ENCODE measurements at regions not wholly inside any gene's neighbourhood (a gene's known extent, or its start where the extent isn't known, plus 50 kb on each side); places are given as distances from the start of the nearest gene placed in this dataset.
"Not testable (repeated sequence)": the region's sequence is repeated elsewhere in the genome, so short reads cannot be mapped to it uniquely, and the experiment has no call there.

- intact Hi-C loops (cut with micrococcal nuclease; ENCODE audit: unreplicated experiment) = no loop called here
- CTCF ChIA-PET = interaction anchor here (0.5 kb wide), 1 partner anchor 271 kb away, joined by 3 read pairs; no protein-coding TSS in a partner anchor
- no peaks in the 10 kb centered on the region for H3K27me3 Mint-ChIP-seq (ENCODE audit: unreplicated experiment)
- no peaks in the 10 kb centered on the region for H3K36me3 Mint-ChIP-seq (ENCODE audit: insufficient read depth, unreplicated experiment)
- no peak for DNase-seq
- no peaks in the 10 kb centered on the region for H3K9me3 Mint-ChIP-seq (ENCODE audit: low read depth, unreplicated experiment)
- TF ChIP-seq, protein P1, sequence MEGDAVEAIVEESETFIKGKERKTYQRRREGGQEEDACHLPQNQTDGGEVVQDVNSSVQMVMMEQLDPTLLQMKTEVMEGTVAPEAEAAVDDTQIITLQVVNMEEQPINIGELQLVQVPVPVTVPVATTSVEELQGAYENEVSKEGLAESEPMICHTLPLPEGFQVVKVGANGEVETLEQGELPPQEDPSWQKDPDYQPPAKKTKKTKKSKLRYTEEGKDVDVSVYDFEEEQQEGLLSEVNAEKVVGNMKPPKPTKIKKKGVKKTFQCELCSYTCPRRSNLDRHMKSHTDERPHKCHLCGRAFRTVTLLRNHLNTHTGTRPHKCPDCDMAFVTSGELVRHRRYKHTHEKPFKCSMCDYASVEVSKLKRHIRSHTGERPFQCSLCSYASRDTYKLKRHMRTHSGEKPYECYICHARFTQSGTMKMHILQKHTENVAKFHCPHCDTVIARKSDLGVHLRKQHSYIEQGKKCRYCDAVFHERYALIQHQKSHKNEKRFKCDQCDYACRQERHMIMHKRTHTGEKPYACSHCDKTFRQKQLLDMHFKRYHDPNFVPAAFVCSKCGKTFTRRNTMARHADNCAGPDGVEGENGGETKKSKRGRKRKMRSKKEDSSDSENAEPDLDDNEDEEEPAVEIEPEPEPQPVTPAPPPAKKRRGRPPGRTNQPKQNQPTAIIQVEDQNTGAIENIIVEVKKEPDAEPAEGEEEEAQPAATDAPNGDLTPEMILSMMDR (IDR thresholded peaks at IDR 0.05; ENCODE audit: unreplicated experiment) = no peak
- no TSS peak for BruUV-seq (replicated peaks)
- no peak overlapping the region for H3K4me3 Mint-ChIP-seq (ENCODE audit: low read depth, unreplicated experiment)
- H3K4me1 Mint-ChIP-seq (ENCODE audit: low read depth, unreplicated experiment) = no peaks in the 10 kb centered on the region
- H3K27ac Mint-ChIP-seq (ENCODE audit: unreplicated experiment) = no peak overlapping the region
These were observed 67.9 kb upstream of the EEF1E1 start for GRCh38 chr6:8170245-8170644.

DNA sequence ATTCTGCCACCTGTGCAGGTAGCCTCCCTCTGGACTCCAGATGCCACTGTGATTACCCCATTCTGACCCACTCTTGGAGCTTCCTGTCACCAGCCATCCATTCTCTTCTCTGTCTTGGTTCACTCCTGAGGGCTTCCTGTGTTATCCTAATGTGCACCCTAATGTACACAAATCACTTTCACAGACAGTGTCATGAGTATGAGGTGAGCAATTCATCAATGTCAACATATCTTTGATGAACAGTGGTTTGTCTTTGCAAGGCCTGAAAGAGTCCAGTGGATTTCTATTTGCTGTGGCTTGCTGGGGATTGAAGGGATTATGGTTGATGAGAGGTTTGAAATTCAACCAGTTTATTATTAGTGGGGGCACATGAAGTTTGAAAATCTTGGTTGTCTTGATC lies 63.8 kb upstream of the EEF1E1 start:
- BruUV-seq (replicated peaks) = no TSS peak
- DNase-seq = no peak
- Mint-ChIP-seq H3K36me3 (ENCODE audit: insufficient read depth, unreplicated experiment) (no peaks in the 10 kb centered on the region), H3K27ac (ENCODE audit: unreplicated experiment) (no peak overlapping the region), H3K4me1 (ENCODE audit: low read depth, unreplicated experiment) (no peaks in the 10 kb centered on the region), H3K9me3 (ENCODE audit: low read depth, unreplicated experiment) (no peaks in the 10 kb centered on the region), H3K27me3 (ENCODE audit: unreplicated experiment) (no peaks in the 10 kb centered on the region), H3K4me3 (ENCODE audit: low read depth, unreplicated experiment) (no peak overlapping the region)
- TF ChIP-seq, protein P1 (IDR thresholded peaks at IDR 0.05; ENCODE audit: unreplicated experiment) = no peak
- CTCF ChIA-PET = no interaction called here
- intact Hi-C loops (cut with micrococcal nuclease; ENCODE audit: unreplicated experiment) = no loop called here

- DNase-seq; H3K4me3 Mint-ChIP-seq (ENCODE audit: low read depth, unreplicated experiment); H3K9me3 Mint-ChIP-seq (ENCODE audit: low read depth, unreplicated experiment); CTCF ChIA-PET; H3K36me3 Mint-ChIP-seq (ENCODE audit: insufficient read depth, unreplicated experiment); BruUV-seq (replicated peaks); intact Hi-C loops (cut with micrococcal nuclease; ENCODE audit: unreplicated experiment); H3K27ac Mint-ChIP-seq (ENCODE audit: unreplicated experiment); H3K4me1 Mint-ChIP-seq (ENCODE audit: low read depth, unreplicated experiment); H3K27me3 Mint-ChIP-seq (ENCODE audit: unreplicated experiment): not testable (repeated sequence)
These were observed 62.7 kb upstream of the EEF1E1 start for GRCh38 chr6:8165008-8165407.

DNA sequence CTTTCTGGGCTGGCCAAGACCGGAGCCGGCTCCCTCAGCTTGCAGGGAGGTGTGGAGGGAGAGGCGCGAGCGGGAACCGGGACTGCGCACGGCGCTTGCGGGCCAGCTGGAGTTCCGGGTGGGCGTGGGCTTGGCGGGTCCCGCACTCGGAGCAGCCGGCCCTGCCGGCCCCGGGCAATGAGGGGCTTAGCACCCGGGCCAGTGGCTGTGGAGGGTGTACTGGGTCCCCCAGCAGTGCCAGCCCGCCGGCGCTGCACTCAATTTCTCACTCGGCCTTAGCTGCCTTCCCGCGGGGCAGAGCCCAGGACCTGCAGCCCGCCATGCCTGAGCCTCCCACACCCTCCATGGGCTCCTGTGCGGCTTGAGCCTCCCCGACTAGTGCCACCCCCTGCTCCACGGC lies 61.9 kb upstream of the EEF1E1 start:
- DNase-seq; H3K4me3 Mint-ChIP-seq (ENCODE audit: low read depth, unreplicated experiment); CTCF ChIA-PET; BruUV-seq (replicated peaks); H3K36me3 Mint-ChIP-seq (ENCODE audit: insufficient read depth, unreplicated experiment); intact Hi-C loops (cut with micrococcal nuclease; ENCODE audit: unreplicated experiment); H3K27ac Mint-ChIP-seq (ENCODE audit: unreplicated experiment); H3K27me3 Mint-ChIP-seq (ENCODE audit: unreplicated experiment); H3K9me3 Mint-ChIP-seq (ENCODE audit: low read depth, unreplicated experiment): not testable (repeated sequence)
- peaks cover 11% of the 10 kb centered on the region for H3K4me1 Mint-ChIP-seq (ENCODE audit: low read depth, unreplicated experiment)

DNA sequence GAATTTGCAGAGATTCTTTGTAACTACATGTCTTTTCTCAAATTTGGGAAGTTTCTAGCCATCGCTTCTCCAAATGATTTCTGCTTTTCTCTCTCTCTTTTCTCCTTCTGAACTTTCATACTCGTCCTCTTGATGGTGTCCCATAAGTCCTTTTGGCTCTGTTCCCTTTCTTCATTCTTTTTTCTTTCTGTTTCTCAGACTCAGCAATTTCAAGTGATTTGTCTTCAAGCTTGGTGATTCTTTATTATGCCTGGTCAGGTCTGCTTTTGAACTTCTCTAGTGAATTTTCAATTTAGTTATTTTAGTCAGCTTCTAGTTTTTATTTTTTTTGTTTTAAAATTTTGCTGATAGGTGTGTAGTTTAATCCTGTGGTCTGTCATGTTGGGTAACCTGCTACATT lies 57.6 kb upstream of the EEF1E1 start:
- no peak for DNase-seq
- H3K27me3 Mint-ChIP-seq (ENCODE audit: unreplicated experiment) = no peaks in the 10 kb centered on the region
- H3K9me3 Mint-ChIP-seq (ENCODE audit: low read depth, unreplicated experiment) = no peaks in the 10 kb centered on the region
- CTCF ChIA-PET = no interaction called here
- BruUV-seq (replicated peaks) = no TSS peak
- peaks cover 30% of the 10 kb centered on the region for H3K4me1 Mint-ChIP-seq (ENCODE audit: low read depth, unreplicated experiment)
- TF ChIP-seq, protein P1 (IDR thresholded peaks at IDR 0.05; ENCODE audit: unreplicated experiment) = no peak
- peak overlapping the region; percentile 28 for H3K27ac Mint-ChIP-seq (ENCODE audit: unreplicated experiment)
- H3K4me3 Mint-ChIP-seq (ENCODE audit: low read depth, unreplicated experiment) = no peak overlapping the region
- intact Hi-C loops (cut with micrococcal nuclease; ENCODE audit: unreplicated experiment) = no loop called here
- H3K36me3 Mint-ChIP-seq (ENCODE audit: insufficient read depth, unreplicated experiment) = no peaks in the 10 kb centered on the region

All from Calu3 (cell line).